GM06990 (cell line): ENCODE measurements at regions not wholly inside any gene's neighbourhood (a gene's known extent, or its start where the extent isn't known, plus 50 kb on each side); places are given as distances from the start of the nearest gene placed in this dataset.

Experiments used
- DNase-seq: peaks from one replicate; pipeline ENCODE4 v3.0.0-alpha.2; 2011; ENCODE audit not compliant: insufficient read length; ENCODE audit errors: extremely low read depth
- H3K27me3 ChIP-seq: replicated peaks from 2 replicates; pipeline ENCODE4 v1.6.0; 2011; ENCODE audit warnings: low read length; ENCODE audit not compliant: control insufficient read depth, insufficient read depth
- H3K36me3 ChIP-seq: 2 replicates; pipeline ENCODE4 v1.5.1; 2011; ENCODE audit warnings: low read length; ENCODE audit not compliant: control insufficient read depth, insufficient read depth
- H3K4me3 ChIP-seq: replicated peaks from 2 replicates; pipeline ENCODE4 v1.5.1; 2011; ENCODE audit warnings: low read depth, mild to moderate bottlenecking, control low read depth, low read length
- CTCF ChIP-seq: IDR thresholded peaks from 2 replicates; pipeline ENCODE4 v1.5.1; 2011; ENCODE audit warnings: low read length, control low read depth, mild to moderate bottlenecking, inconsistent platforms; ENCODE audit not compliant: insufficient read depth, poor library complexity, severe bottlenecking

- no peak for DNase-seq
- H3K36me3 ChIP-seq = no peaks in the 10 kb centered on the region
- H3K4me3 ChIP-seq = no peak overlapping the region
- H3K27me3 ChIP-seq = no peaks in the 10 kb centered on the region
- no peak for TF ChIP-seq CTCF
Measured at GRCh38 chr14:54226103-54226502, 170.7 kb upstream of the CDKN3 start.

- no peak for TF ChIP-seq CTCF
- H3K36me3 ChIP-seq = no peaks in the 10 kb centered on the region
- H3K27me3 ChIP-seq = no peaks in the 10 kb centered on the region
- no peak overlapping the region for H3K4me3 ChIP-seq
- DNase-seq = no peak
Measured at GRCh38 chr14:54226558-54226957, 170.2 kb upstream of the CDKN3 start.

GRCh38 chr14:54229136-54229535 lies 167.7 kb upstream of the CDKN3 start:
- no peaks in the 10 kb centered on the region for H3K36me3 ChIP-seq
- H3K4me3 ChIP-seq = no peak overlapping the region
- H3K27me3 ChIP-seq = no peaks in the 10 kb centered on the region
- TF ChIP-seq CTCF = no peak
- no peak for DNase-seq

- Histone ChIP-seq H3K27me3 (no peaks in the 10 kb centered on the region), H3K36me3 (no peaks in the 10 kb centered on the region), H3K4me3 (no peak overlapping the region)
- DNase-seq = no peak
- no peak for TF ChIP-seq CTCF
Measured at GRCh38 chr14:54230645-54231044, 166.2 kb upstream of the CDKN3 start.

- no peaks in the 10 kb centered on the region for H3K36me3 ChIP-seq
- DNase-seq = no peak
- TF ChIP-seq CTCF = no peak
- H3K4me3 ChIP-seq = no peak overlapping the region
- H3K27me3 ChIP-seq = no peaks in the 10 kb centered on the region
Measured at GRCh38 chr14:54232735-54233134, 164.1 kb upstream of the CDKN3 start.

- H3K36me3 ChIP-seq = no peaks in the 10 kb centered on the region
- H3K4me3 ChIP-seq = no peak overlapping the region
- TF ChIP-seq CTCF = no peak
- DNase-seq = no peak
- no peaks in the 10 kb centered on the region for H3K27me3 ChIP-seq
Measured at GRCh38 chr14:54241517-54241916, 155.3 kb upstream of the CDKN3 start.
